Lower leg skin (tissue), 4 donors: ENCODE measurements at regions not wholly inside any gene's neighbourhood (a gene's known extent, or its start where the extent isn't known, plus 50 kb on each side); places are given as distances from the start of the nearest gene placed in this dataset.

Source experiments
- DNase-seq, 2 donors: peaks; one replicate each; pipeline ENCODE4 v3.0.0-alpha.2; 2019; ENCODE audit warnings: low spot score in 2 of 2
- H3K4me3 ChIP-seq: fragments of 200-600 bp; sonication (generic); 2 replicates; pipeline ENCODE4 v1.5.1; 2017; ENCODE audit warnings: mild to moderate bottlenecking, low read depth; ENCODE audit not compliant: poor library complexity, severe bottlenecking
- CTCF ChIP-seq, 3 donors: fragments of 450-650 bp; IDR thresholded peaks; one replicate each; pipeline ENCODE4 v1.5.1; 2016; ENCODE audit warnings: antibody characterized with exemption in 3 of 3, mild to moderate bottlenecking in 3 of 3, moderate library complexity in 2 of 3
- POLR2A ChIP-seq, 2 donors: fragments of 450-650 bp; IDR thresholded peaks; one replicate each; pipeline ENCODE4 v1.6.1; 2016 to 2017; ENCODE audit warnings: antibody characterized with exemption in 2 of 2, mild to moderate bottlenecking in 1 of 2, moderate library complexity in 1 of 2
- WGBS, 2 donors: methylation state at CpG; one replicate each; pipeline ENCODE4 v1.1.5; 2018; 5-methylcytosine and 5-hydroxymethylcytosine counted together
- intact Hi-C: fragments of 100-400 bp; cut with DNase I; formaldehyde crosslinking; loops from one replicate; pipeline ENCODE4 v1.15.0; 2023; ENCODE audit warnings: low total_unique reads

- intact Hi-C loops, result no loop called here
- H3K4me3 ChIP-seq, result no peak overlapping the region
- WGBS, 2 donors, result 51 to 61% methylated on average over 4 of the region's 4 CpGs
- no peak for DNase-seq
- TF ChIP-seq CTCF (IDR thresholded peaks at IDR 0.05), result no peak
- TF ChIP-seq POLR2A (IDR thresholded peaks at IDR 0.05), result no peak
These were observed 130.1 kb downstream of the SLITRK1 start for GRCh38 chr13:83752141-83752540.

GRCh38 chr13:83740622-83741021, 141.7 kb downstream of the SLITRK1 start:
- H3K4me3 ChIP-seq, result no peak overlapping the region
- intact Hi-C loops, result no loop called here
- no peak for DNase-seq
- TF ChIP-seq POLR2A (IDR thresholded peaks at IDR 0.05), result no peak
- TF ChIP-seq CTCF (IDR thresholded peaks at IDR 0.05), result no peak

- intact Hi-C loops, result no loop called here
These were observed 143.9 kb downstream of the SLITRK1 start for GRCh38 chr13:83738407-83738806.

GRCh38 chr13:83733293-83733692, 149.0 kb downstream of the SLITRK1 start:
- DNase-seq, result no peak
- H3K4me3 ChIP-seq, result no peak overlapping the region
- no peak for TF ChIP-seq CTCF (IDR thresholded peaks at IDR 0.05)
- TF ChIP-seq POLR2A (IDR thresholded peaks at IDR 0.05), result no peak
- intact Hi-C loops, result no loop called here

More at GRCh38 chr13:83738407-83738806, 143.9 kb downstream of the SLITRK1 start:
- 79 to 88% methylated on average over 4 of the region's 4 CpGs for WGBS, 2 donors
- TF ChIP-seq CTCF (IDR thresholded peaks at IDR 0.05) (no peak), POLR2A (IDR thresholded peaks at IDR 0.05) (no peak)
- no peak overlapping the region for H3K4me3 ChIP-seq
- DNase-seq, result no peak

- 74 to 78% methylated on average over 3 of the region's 3 CpGs for WGBS, 2 donors
- intact Hi-C loops, result no loop called here
- TF ChIP-seq CTCF (IDR thresholded peaks at IDR 0.05), result no peak
- no peak for TF ChIP-seq POLR2A (IDR thresholded peaks at IDR 0.05)
These were observed 149.5 kb downstream of the SLITRK1 start for GRCh38 chr13:83732755-83733154.

GRCh38 chr13:83731113-83731512, 151.2 kb downstream of the SLITRK1 start:
- H3K4me3 ChIP-seq, result no peak overlapping the region
- TF ChIP-seq CTCF (IDR thresholded peaks at IDR 0.05) (no peak), POLR2A (IDR thresholded peaks at IDR 0.05) (no peak)
- no peak for DNase-seq
- WGBS, 2 donors, result 85% methylated on average over 1 of the region's 1 CpG
- intact Hi-C loops, result no loop called here

More at GRCh38 chr13:83732755-83733154, 149.5 kb downstream of the SLITRK1 start:
- no peak for DNase-seq
- no peak overlapping the region for H3K4me3 ChIP-seq
